AG09309 (cell line): ENCODE measurements at regions not wholly inside any gene's neighbourhood (a gene's known extent, or its start where the extent isn't known, plus 50 kb on each side); places are given as distances from the start of the nearest gene placed in this dataset.

Source experiments
- DNase-seq: peaks from one replicate; pipeline ENCODE4 v3.0.0-alpha.2; 2010; ENCODE audit warnings: low read depth
- H3K4me3 ChIP-seq: 2 replicates; pipeline ENCODE4 v1.5.1; 2011; ENCODE audit warnings: mild to moderate bottlenecking, low read depth, low read length, moderate library complexity; ENCODE audit not compliant: control insufficient read depth
- TF ChIP-seq, protein P1 (sequence below): IDR thresholded peaks from 2 replicates; pipeline ENCODE4 v1.5.1; 2011; ENCODE audit warnings: mild to moderate bottlenecking, low read depth, low read length, inconsistent platforms; ENCODE audit not compliant: insufficient read depth, control insufficient read depth; ENCODE audit errors: missing control alignments

DNA sequence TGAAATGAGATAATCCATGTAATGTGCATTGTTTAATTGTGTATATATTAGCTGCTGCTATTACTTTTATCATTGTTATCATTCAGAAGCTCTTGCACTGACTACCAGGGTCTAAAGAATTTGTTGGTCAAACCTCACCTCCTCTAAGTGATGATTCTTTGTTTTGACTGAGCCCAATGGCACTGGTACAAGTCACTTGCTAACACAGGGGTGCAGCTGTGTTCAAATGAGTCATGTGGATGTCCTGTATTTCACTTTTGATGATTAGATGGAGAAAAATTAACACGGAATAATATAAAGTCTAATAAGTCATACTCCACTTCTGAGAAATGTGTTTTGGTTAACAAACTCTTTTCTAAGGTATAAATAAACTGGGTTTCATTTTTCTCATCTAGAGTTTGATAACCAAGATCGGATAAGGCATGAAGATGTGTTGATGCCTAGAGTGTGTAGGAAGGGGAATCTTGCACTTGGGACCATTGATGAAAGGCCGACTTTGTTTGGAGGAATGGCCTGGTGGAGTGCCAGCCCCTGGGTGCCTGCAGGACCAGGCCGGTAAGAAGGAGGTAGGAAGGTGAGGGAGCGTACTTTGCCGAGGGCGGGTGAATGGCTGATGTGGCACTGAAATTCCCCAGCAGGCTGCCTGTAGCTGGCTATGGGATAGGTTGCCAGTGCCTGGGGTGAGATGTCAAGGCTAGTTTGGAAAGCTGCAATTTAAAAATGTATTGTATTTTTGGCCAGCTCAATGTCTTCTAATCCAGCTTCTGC lies 244.7 kb upstream of the ZPLD1 start:
- TF ChIP-seq, protein P1, sequence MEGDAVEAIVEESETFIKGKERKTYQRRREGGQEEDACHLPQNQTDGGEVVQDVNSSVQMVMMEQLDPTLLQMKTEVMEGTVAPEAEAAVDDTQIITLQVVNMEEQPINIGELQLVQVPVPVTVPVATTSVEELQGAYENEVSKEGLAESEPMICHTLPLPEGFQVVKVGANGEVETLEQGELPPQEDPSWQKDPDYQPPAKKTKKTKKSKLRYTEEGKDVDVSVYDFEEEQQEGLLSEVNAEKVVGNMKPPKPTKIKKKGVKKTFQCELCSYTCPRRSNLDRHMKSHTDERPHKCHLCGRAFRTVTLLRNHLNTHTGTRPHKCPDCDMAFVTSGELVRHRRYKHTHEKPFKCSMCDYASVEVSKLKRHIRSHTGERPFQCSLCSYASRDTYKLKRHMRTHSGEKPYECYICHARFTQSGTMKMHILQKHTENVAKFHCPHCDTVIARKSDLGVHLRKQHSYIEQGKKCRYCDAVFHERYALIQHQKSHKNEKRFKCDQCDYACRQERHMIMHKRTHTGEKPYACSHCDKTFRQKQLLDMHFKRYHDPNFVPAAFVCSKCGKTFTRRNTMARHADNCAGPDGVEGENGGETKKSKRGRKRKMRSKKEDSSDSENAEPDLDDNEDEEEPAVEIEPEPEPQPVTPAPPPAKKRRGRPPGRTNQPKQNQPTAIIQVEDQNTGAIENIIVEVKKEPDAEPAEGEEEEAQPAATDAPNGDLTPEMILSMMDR = no peak
- DNase-seq = no peak
- H3K4me3 ChIP-seq = no peak overlapping the region

GRCh38 chr3:102192575-102192974 lies 242.2 kb upstream of the ZPLD1 start:
- no peak overlapping the region for H3K4me3 ChIP-seq
- no peak for DNase-seq
- TF ChIP-seq, protein P1 = no peak

- no peak for DNase-seq
- no peak overlapping the region for H3K4me3 ChIP-seq
- TF ChIP-seq, protein P1 = no peak
These were observed 241.6 kb upstream of the ZPLD1 start for GRCh38 chr3:102193255-102193654.

DNA sequence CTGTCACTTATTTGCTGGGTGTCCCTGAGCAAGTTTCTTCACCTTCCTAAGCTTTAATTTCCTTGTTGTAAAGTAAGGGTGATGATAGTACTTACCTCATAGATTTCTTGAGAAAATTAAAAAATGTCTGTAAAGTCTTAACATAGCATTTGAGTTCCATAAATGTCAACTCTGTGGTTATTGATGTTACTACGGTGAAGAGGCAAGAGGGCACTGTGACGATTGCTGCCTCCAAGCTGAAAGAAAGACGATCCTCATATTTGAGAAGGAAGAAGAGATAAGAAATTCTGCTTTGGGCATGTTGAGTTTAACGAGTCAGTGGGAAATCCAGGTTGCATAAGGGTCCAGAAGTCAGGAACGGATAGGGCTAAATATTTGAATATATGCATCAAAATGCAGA lies 240.8 kb upstream of the ZPLD1 start:
- H3K4me3 ChIP-seq = no peak overlapping the region
- DNase-seq = no peak
- TF ChIP-seq, protein P1 = no peak

DNA sequence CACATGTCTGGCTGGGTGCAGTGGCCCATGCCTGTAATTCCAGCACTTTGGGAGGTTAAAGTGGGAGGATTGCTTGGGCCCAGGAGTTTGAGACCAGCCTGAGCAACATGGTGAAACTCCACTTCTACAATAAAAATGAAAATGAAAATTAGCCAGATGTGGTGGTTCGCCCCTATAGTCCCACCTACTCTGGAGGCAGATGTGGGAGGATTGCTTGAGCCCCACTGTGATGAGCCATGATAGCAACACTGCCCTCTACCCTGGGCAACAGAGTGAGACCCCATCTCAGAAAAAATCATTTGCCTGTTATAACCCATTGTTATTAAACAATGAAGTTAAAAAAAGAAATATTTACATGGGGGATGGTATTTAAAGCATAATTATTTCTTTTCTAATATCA lies 240.1 kb upstream of the ZPLD1 start:
- DNase-seq = no peak
- H3K4me3 ChIP-seq = no peak overlapping the region
- TF ChIP-seq, protein P1 = no peak

GRCh38 chr3:102195198-102195948 lies 239.4 kb upstream of the ZPLD1 start:
- TF ChIP-seq, protein P1 = no peak
- DNase-seq = no peak
- H3K4me3 ChIP-seq = no peak overlapping the region
